K562 (cell line): ENCODE measurements at regions not wholly inside any gene's neighbourhood (a gene's known extent, or its start where the extent isn't known, plus 50 kb on each side); places are given as distances from the start of the nearest gene placed in this dataset.

Source experiments
- BRCA1 ChIP-seq, 2 experiments: fragments of 450-650 bp in 1 of 2; sonication (generic) in 1 of 2; formaldehyde crosslinking in 1 of 2; IDR thresholded peaks; 2 replicates each; pipeline versions ENCODE4 v1.5.0 to v1.6.1; 2017 to 2020; ENCODE audit warnings: mild to moderate bottlenecking in 1 of 2, missing genetic modification reagents in 1 of 2
- HNRNPUL1 ChIP-seq: fragments of 200-400 bp; formaldehyde crosslinking; IDR thresholded peaks from 2 replicates; pipeline ENCODE4 v1.6.1; 2017; ENCODE audit warnings: low read length
- MAFF ChIP-seq: IDR thresholded peaks from 2 replicates; pipeline ENCODE4 v1.6.1; 2012; ENCODE audit warnings: low read length, improper control_type of control experiment
- PPARD ChIP-seq: fragments of 250-450 bp; sonication (Bioruptor Pico); IDR thresholded peaks from 2 replicates; pipeline ENCODE4 v1.8.0; 2022; ENCODE audit warnings: inconsistent platforms, mild to moderate bottlenecking, moderate library complexity
- SREBF2 ChIP-seq: sonication (generic); formaldehyde crosslinking; IDR thresholded peaks from 2 replicates; pipeline ENCODE4 v1.4.0; 2020; ENCODE audit warnings: mild to moderate bottlenecking, missing genetic modification reagents
- SRSF3 ChIP-seq: fragments of 200-400 bp; formaldehyde crosslinking; IDR thresholded peaks from 2 replicates; pipeline ENCODE4 v1.6.1; 2016; ENCODE audit warnings: mild to moderate bottlenecking, low read length, moderate library complexity; ENCODE audit not compliant: insufficient read depth
- THRAP3 ChIP-seq: fragments of 450-650 bp; IDR thresholded peaks from 2 replicates; pipeline ENCODE4 v1.6.1; 2016; ENCODE audit warnings: mild to moderate bottlenecking, inconsistent platforms, borderline replicate concordance
- ZNF316 ChIP-seq: fragments of 450-650 bp; IDR thresholded peaks from 2 replicates; pipeline ENCODE4 v1.6.1; 2016
- TF ChIP-seq, protein P1 (sequence below), 2 experiments: fragments of 450-650 bp; IDR thresholded peaks; 2 replicates each; pipeline ENCODE4 v1.6.1; 2016; ENCODE audit warnings: mild to moderate bottlenecking in 2 of 2, borderline replicate concordance in 1 of 2, low read depth in 1 of 2, moderate library complexity in 1 of 2

DNA sequence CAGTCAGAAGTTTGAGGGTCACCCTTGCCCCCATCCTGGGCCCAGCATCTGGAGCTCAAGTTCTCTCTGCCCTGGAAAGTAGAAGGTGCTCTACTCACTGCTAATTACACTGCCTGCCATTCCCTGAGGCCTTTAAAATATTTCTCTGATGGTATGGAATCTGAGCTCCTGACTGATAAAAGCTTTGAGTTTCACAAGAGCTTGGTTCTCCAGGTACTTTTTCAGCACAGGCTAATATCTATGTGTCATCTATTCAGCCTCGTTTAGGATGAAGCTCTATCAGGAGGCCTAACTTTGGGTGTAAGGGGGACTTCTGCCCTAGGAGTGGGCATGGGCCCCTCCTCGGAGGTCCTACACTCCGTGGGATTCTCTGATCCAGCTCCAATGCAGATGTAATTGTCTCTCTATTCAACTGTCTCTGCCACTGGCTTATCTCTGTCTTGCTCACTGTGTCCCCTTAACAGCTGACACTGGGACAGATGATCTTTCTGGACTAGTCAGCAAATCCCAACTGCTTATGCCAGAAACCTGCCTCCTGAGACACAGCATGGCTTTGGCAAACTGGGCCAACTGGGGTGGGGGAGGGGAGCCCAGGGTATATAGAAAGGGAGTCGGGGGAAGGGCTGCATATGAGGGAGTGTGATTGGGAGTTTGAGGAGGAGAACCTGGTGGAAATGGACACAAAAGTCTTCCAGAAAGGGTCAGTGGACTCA, 104.2 kb upstream of the GADD45A start (continued):
- TF ChIP-seq, protein P1, sequence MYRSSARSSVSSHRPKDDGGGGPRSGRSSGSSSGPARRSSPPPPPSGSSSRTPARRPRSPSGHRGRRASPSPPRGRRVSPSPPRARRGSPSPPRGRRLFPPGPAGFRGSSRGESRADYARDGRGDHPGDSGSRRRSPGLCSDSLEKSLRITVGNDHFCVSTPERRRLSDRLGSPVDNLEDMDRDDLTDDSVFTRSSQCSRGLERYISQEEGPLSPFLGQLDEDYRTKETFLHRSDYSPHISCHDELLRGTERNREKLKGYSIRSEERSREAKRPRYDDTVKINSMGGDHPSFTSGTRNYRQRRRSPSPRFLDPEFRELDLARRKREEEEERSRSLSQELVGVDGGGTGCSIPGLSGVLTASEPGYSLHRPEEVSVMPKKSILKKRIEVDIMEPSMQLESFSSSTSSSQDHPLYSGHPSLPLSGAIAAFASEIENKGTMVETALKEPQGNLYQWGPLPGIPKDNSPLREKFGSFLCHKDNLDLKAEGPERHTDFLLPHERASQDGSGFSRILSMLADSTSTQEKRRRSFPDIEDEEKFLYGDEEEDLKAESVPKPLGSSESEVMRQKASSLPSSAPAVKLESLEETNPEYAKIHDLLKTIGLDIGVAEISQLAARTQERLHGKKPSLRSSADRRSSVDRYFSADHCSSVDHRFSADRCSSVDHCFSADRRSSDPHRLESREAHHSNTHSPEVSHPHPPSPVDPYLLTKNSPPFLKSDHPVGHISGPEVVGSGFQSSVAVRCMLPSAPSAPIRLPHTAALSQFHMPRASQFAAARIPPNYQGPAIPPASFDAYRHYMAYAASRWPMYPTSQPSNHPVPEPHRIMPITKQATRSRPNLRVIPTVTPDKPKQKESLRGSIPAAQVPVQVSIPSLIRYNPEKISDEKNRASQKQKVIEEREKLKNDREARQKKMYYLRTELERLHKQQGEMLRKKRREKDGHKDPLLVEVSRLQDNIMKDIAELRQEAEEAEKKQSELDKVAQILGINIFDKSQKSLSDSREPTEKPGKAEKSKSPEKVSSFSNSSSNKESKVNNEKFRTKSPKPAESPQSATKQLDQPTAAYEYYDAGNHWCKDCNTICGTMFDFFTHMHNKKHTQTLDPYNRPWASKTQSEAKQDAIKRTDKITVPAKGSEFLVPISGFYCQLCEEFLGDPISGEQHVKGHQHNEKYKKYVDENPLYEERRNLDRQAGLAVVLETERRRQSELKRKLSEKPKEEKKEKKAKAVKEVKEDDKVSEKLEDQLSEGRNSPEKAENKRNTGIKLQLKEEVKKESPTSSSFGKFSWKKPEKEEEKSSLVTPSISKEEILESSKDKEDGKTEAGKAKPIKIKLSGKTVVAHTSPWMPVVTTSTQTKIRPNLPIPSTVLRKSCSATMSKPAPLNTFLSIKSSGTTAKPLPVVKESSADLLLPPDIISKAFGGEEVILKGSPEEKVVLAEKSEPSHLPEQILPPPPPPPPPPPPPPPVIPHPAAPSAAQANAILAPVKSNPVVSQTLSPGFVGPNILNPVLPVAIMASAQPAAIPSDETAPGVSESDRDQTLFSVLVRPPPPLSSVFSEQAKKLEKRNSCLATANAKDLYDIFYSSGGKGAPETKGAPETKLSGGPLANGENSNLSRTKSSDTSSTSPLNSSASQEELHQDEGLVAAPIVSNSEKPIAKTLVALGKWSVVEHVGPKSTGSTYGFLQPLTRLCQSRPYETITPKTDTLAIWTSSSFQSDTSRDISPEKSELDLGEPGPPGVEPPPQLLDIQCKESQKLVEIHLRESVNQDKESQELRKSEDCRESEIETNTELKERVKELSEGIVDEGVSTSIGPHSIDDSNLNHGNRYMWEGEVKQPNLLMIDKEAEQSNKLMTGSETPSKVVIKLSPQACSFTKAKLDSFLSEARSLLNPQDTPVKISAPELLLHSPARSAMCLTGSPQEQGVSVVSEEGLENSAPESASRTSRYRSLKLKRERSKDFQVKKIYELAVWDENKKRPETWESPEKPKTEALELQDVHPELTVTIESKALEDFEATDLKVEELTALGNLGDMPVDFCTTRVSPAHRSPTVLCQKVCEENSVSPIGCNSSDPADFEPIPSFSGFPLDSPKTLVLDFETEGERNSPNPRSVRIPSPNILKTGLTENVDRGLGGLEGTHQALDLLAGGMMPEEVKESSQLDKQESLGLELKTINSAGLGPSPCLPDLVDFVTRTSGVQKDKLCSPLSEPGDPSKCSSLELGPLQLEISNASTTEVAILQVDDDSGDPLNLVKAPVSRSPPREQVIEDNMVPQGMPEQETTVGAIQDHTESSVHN (IDR thresholded peaks at IDR 0.05; ENCODE audit: borderline replicate concordance in 1 of 2, low read depth in 1 of 2) = no peak
- TF ChIP-seq BRCA1 (IDR thresholded peaks at IDR 0.05) (no peak), BRCA1 (CRISPR knock-in tag; IDR thresholded peaks at IDR 0.05) (no peak), HNRNPUL1 (no peak), SRSF3 (no peak), ZNF316 (peak; percentile 90), SREBF2 (no peak), MAFF (peak; percentile 58; the same call in 1 of the 2 replicates), THRAP3 (no peak), PPARD (no peak)
